GM21447 (cell line): ENCODE measurements at regions not wholly inside any gene's neighbourhood (a gene's known extent, or its start where the extent isn't known, plus 50 kb on each side); places are given as distances from the start of the nearest gene placed in this dataset.
"Not testable (repeated sequence)": the region's sequence is repeated elsewhere in the genome, so short reads cannot be mapped to it uniquely, and the experiment has no call there.

Experiments used
- ATAC-seq: cut with Tn5 transposase; IDR thresholded peaks from one replicate; pipeline ENCODE4 v1.9.1; 2021; ENCODE audit not compliant: unreplicated experiment

- no peak for ATAC-seq
Measured at GRCh38 chr3:66552846-66553245, 52.0 kb upstream of the LRIG1 start.

- ATAC-seq: no peak
Measured at GRCh38 chr3:66553441-66554113, 52.8 kb upstream of the LRIG1 start.

- no peak for ATAC-seq
Measured at GRCh38 chr3:66554178-66554577, 53.4 kb upstream of the LRIG1 start.

GRCh38 chr3:66555214-66555844 lies 54.5 kb upstream of the LRIG1 start:
- no peak for ATAC-seq

GRCh38 chr3:66557170-66557569 lies 56.3 kb upstream of the LRIG1 start:
- ATAC-seq: no peak

- ATAC-seq: not testable (repeated sequence)
Measured at GRCh38 chr3:66559924-66560323, 59.1 kb upstream of the LRIG1 start.

- no peak for ATAC-seq
Measured at GRCh38 chr3:66561367-66561766, 60.5 kb upstream of the LRIG1 start.

- no peak for ATAC-seq
Measured at GRCh38 chr3:66565301-66565700, 64.5 kb upstream of the LRIG1 start.

GRCh38 chr3:66567077-66567476 lies 66.3 kb upstream of the LRIG1 start:
- ATAC-seq: no peak

GRCh38 chr3:66572090-66572675 lies 71.4 kb upstream of the LRIG1 start:
- ATAC-seq: no peak

- ATAC-seq: no peak
Measured at GRCh38 chr3:66572938-66573710, 72.3 kb upstream of the LRIG1 start.

- no peak for ATAC-seq
Measured at GRCh38 chr3:66574091-66574490, 73.3 kb upstream of the LRIG1 start.

- ATAC-seq: no peak
Measured at GRCh38 chr3:66577426-66578203, 76.8 kb upstream of the LRIG1 start.

- no peak for ATAC-seq
Measured at GRCh38 chr3:66581256-66581655, 80.4 kb upstream of the LRIG1 start.

GRCh38 chr3:66582721-66583423 lies 82.0 kb upstream of the LRIG1 start:
- ATAC-seq: peak; percentile 91

GRCh38 chr3:66583424-66584040 lies 82.7 kb upstream of the LRIG1 start:
- no peak for ATAC-seq

GRCh38 chr3:66585520-66586095 lies 84.8 kb upstream of the LRIG1 start:
- ATAC-seq: no peak

GRCh38 chr3:66586853-66587252 lies 86.0 kb upstream of the LRIG1 start:
- no peak for ATAC-seq

- ATAC-seq: no peak
Measured at GRCh38 chr3:66588340-66588847, 87.6 kb upstream of the LRIG1 start.
